ENCODE measurements at regions not wholly inside any gene's neighbourhood (a gene's known extent, or its start where the extent isn't known, plus 50 kb on each side); places are given as distances from the start of the nearest gene placed in this dataset.

GRCh38 chr11:93249459-93250220, 51.8 kb upstream of the SLC36A4 start:
- no peaks in the 10 kb centered on the region for H3K9me1 ChIP-seq (replicated peaks; ENCODE audit: control insufficient read depth, extremely low read depth, insufficient read depth, low read length)
- no peaks in the 10 kb centered on the region for H3K27me3 ChIP-seq (ENCODE audit: control insufficient read depth in 2 of 2, insufficient read depth in 2 of 2, low read length in 2 of 2)
- H3K9ac ChIP-seq (replicated peaks; ENCODE audit: extremely low read depth, insufficient read depth, low read length): no peak overlapping the region
- FAIRE-seq (no peak), DNase-seq (ENCODE audit: low read depth, low spot score) (no peak)
- dilution Hi-C loops (cut with MboI; ENCODE audit: extremely low pct_ligation_motif_present, low sequenced_read_pairs) (no loop called here), intact Hi-C loops (cut with micrococcal nuclease) (no loop called here)
- no peak for TF ChIP-seq GATA2 (IDR thresholded peaks at IDR 0.05; ENCODE audit: insufficient read depth, insufficient read length, low read depth, low read length)
- TF ChIP-seq, protein P1, sequence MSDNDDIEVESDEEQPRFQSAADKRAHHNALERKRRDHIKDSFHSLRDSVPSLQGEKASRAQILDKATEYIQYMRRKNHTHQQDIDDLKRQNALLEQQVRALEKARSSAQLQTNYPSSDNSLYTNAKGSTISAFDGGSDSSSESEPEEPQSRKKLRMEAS (IDR thresholded peaks at IDR 0.05; ENCODE audit: insufficient read depth, insufficient read length): no peak
- no peak for TF ChIP-seq POLR2AphosphoS5 (IDR thresholded peaks at IDR 0.05; ENCODE audit: insufficient read depth, low read depth, low read length)
- TF ChIP-seq EZH2 (IDR thresholded peaks at IDR 0.05; ENCODE audit: borderline replicate concordance, low read depth, low read length, severe bottlenecking): no peak
- TF ChIP-seq JUN (IDR thresholded peaks at IDR 0.05; ENCODE audit: borderline replicate concordance, insufficient read depth, insufficient read length, low read depth): no peak
- TF ChIP-seq CTCF (IDR thresholded peaks at IDR 0.05; ENCODE audit: extremely low read depth in 1 of 2, insufficient read depth in 1 of 2, low read depth in 1 of 2, low read length in 2 of 2): no peak
- no peak for TF ChIP-seq MYC (IDR thresholded peaks at IDR 0.05; ENCODE audit: low read depth, low read length)
- no peak for TF ChIP-seq POLR2A (IDR thresholded peaks at IDR 0.05; ENCODE audit: low read depth, low read length)
- no peak for TF ChIP-seq FOS (IDR thresholded peaks at IDR 0.05; ENCODE audit: borderline replicate concordance, insufficient read depth, low read length)
- no TSS peak for BruUV-seq (replicated peaks)
- CTCF ChIA-PET: interaction anchor here (2.2 to 3.6 kb wide), 2 partner anchors 15 to 308 kb away, joined by 13 to 15 read pairs; no protein-coding TSS in a partner anchor
- H2AFZ ChIP-seq (ENCODE audit: low read depth, low read length): no peak overlapping the region
- no peaks in the 10 kb centered on the region for H3K79me2 ChIP-seq (ENCODE audit: control insufficient read depth, insufficient read depth, low read length)
- no peaks in the 10 kb centered on the region for H3K36me3 ChIP-seq (ENCODE audit: control insufficient read depth in 2 of 2, extremely low read depth in 1 of 2, insufficient read depth in 2 of 2, low read length in 2 of 2)
- H3K4me1 ChIP-seq (ENCODE audit: control insufficient read depth, extremely low read depth, insufficient read depth, low read length): no peaks in the 10 kb centered on the region
- no peak overlapping the region for H3K27ac ChIP-seq (ENCODE audit: insufficient read depth, low read depth, low read length)
- H3K9me3 ChIP-seq (replicated peaks; ENCODE audit: control insufficient read depth, insufficient read depth, low read length): no peaks in the 10 kb centered on the region
- POLR2A ChIA-PET: no interaction called here
- H4K20me1 ChIP-seq (replicated peaks; ENCODE audit: control insufficient read depth, extremely low read depth, insufficient read depth, low read length): no peaks in the 10 kb centered on the region
- H3K4me3 ChIP-seq (replicated peaks in 1 of 3; ENCODE audit: insufficient read depth in 1 of 3, low read depth in 1 of 3, low read length in 3 of 3): no peak overlapping the region
- no peak overlapping the region for H3K4me2 ChIP-seq (ENCODE audit: insufficient read depth, low read length)
